Endothelial cell of umbilical vein (primary cell): ENCODE measurements at regions not wholly inside any gene's neighbourhood (a gene's known extent, or its start where the extent isn't known, plus 50 kb on each side); places are given as distances from the start of the nearest gene placed in this dataset.

Source experiments
- BruUV-seq: library from RNA; stranded (reverse); fragments of 400-500 nt; replicated peaks from 2 replicates; lab custom pipeline; 2021; lab: Mats Ljungman, UMichigan
- CTCF ChIA-PET: fragments of 300-600, 350-600 bp; sonication (Branson Sonifier 250); formaldehyde crosslinking; loops from one replicate; lab custom pipeline; 2021; ENCODE audit warnings: antibody characterized with exemption, inconsistent platforms; lab: Charles Lee
- POLR2A ChIA-PET: fragments of 300-600, 350-600 bp; sonication (Branson Sonifier 250); formaldehyde crosslinking; loops from one replicate; lab custom pipeline; 2021; ENCODE audit warnings: antibody characterized with exemption, inconsistent platforms; lab: Charles Lee
- DNase-seq: peaks from one replicate; pipeline ENCODE4 v3.0.0-alpha.2; 2011; ENCODE audit warnings: low read depth, low spot score
- FAIRE-seq: peaks from 2 replicates; lab custom pipeline; 2011; peaks lifted over from hg19 to GRCh38; lab: Jason Lieb, UNC
- H2AFZ ChIP-seq: 2 replicates; pipeline ENCODE4 v1.6.0; 2012; ENCODE audit warnings: low read depth, low read length, control low read depth, inconsistent platforms
- H3K27ac ChIP-seq: 2 replicates; pipeline ENCODE4 v1.5.1; 2011; ENCODE audit warnings: low read depth, mild to moderate bottlenecking, control low read depth, low read length, moderate library complexity; ENCODE audit not compliant: insufficient read depth
- H3K27me3 ChIP-seq, 2 experiments: 2 replicates each; pipeline versions ENCODE4 v1.6.0 to v1.6.1; 2011; ENCODE audit warnings: low read length in 2 of 2, mixed read lengths in 1 of 2; ENCODE audit not compliant: control insufficient read depth in 2 of 2, insufficient read depth in 2 of 2
- H3K36me3 ChIP-seq, 2 experiments: 2 replicates in 1 of 2; 3 replicates in 1 of 2; pipeline ENCODE4 v1.5.1; 2011; ENCODE audit warnings: low read length in 2 of 2, mild to moderate bottlenecking in 1 of 2, moderate library complexity in 1 of 2; ENCODE audit not compliant: control insufficient read depth in 2 of 2, insufficient read depth in 2 of 2; ENCODE audit errors: extremely low read depth in 1 of 2
- H3K4me1 ChIP-seq: 3 replicates; pipeline ENCODE4 v1.5.1; 2011; ENCODE audit warnings: mild to moderate bottlenecking, low read length; ENCODE audit not compliant: control insufficient read depth, insufficient read depth; ENCODE audit errors: extremely low read depth
- H3K4me2 ChIP-seq: 2 replicates; pipeline ENCODE4 v1.6.1; 2011; ENCODE audit warnings: low read length, control low read depth, mixed read lengths; ENCODE audit not compliant: insufficient read depth
- H3K4me3 ChIP-seq, 3 experiments: fragments of 200-600 bp in 1 of 3; sonication (generic), shearing (Covaris generic) in 1 of 3; replicated peaks in 1 of 3; 2 replicates each; pipeline ENCODE4 v1.5.1; 2011 to 2016; ENCODE audit warnings: control low read depth in 3 of 3, low read length in 3 of 3, mild to moderate bottlenecking in 2 of 3, inconsistent platforms in 1 of 3, low read depth in 1 of 3, moderate library complexity in 1 of 3; ENCODE audit not compliant: insufficient read depth in 1 of 3
- H3K79me2 ChIP-seq: 2 replicates; pipeline ENCODE4 v1.6.0; 2012; ENCODE audit warnings: low read length, inconsistent platforms; ENCODE audit not compliant: control insufficient read depth, insufficient read depth
- H3K9ac ChIP-seq: replicated peaks from 2 replicates; pipeline ENCODE3; 2011; ENCODE audit warnings: low read length, control low read depth; ENCODE audit not compliant: insufficient read depth; ENCODE audit errors: extremely low read depth
- H3K9me1 ChIP-seq: replicated peaks from 3 replicates; pipeline ENCODE4 v1.6.0; 2011; ENCODE audit warnings: mild to moderate bottlenecking, low read length; ENCODE audit not compliant: control insufficient read depth, insufficient read depth; ENCODE audit errors: extremely low read depth
- H3K9me3 ChIP-seq: replicated peaks from 2 replicates; pipeline ENCODE4 v1.5.1; 2012; ENCODE audit warnings: low read length, inconsistent platforms; ENCODE audit not compliant: control insufficient read depth, insufficient read depth
- H4K20me1 ChIP-seq: replicated peaks from 2 replicates; pipeline ENCODE3; 2011; ENCODE audit warnings: mild to moderate bottlenecking, low read length; ENCODE audit not compliant: control insufficient read depth, insufficient read depth; ENCODE audit errors: extremely low read depth
- EZH2 ChIP-seq: IDR thresholded peaks from 2 replicates; pipeline ENCODE4 v1.6.1; 2012; ENCODE audit warnings: borderline replicate concordance, low read depth, mild to moderate bottlenecking, moderate library complexity, low read length, inconsistent platforms; ENCODE audit not compliant: severe bottlenecking
- FOS ChIP-seq: IDR thresholded peaks from 2 replicates; pipeline ENCODE4 v1.6.1; 2011; ENCODE audit warnings: mild to moderate bottlenecking, low read length, moderate library complexity, borderline replicate concordance; ENCODE audit not compliant: insufficient read depth
- GATA2 ChIP-seq: IDR thresholded peaks from 2 replicates; pipeline ENCODE4 v1.7.0; 2011; ENCODE audit warnings: low read depth, mild to moderate bottlenecking, moderate library complexity, mixed read lengths, low read length; ENCODE audit not compliant: insufficient read length, insufficient read depth
- JUN ChIP-seq: IDR thresholded peaks from 2 replicates; pipeline ENCODE4 v1.6.1; 2011; ENCODE audit warnings: borderline replicate concordance, low read depth; ENCODE audit not compliant: insufficient read length, insufficient read depth
- MYC ChIP-seq: IDR thresholded peaks from one replicate; pipeline ENCODE4 v1.6.1; 2011; ENCODE audit warnings: mild to moderate bottlenecking, low read depth, low read length
- POLR2A ChIP-seq: IDR thresholded peaks from 2 replicates; pipeline ENCODE4 v1.6.1; 2012; ENCODE audit warnings: low read depth, mild to moderate bottlenecking, control low read depth, low read length
- POLR2AphosphoS5 ChIP-seq: IDR thresholded peaks from 2 replicates; pipeline ENCODE4 v1.6.1; 2012; ENCODE audit warnings: low read depth, mild to moderate bottlenecking, control low read depth, low read length, moderate library complexity; ENCODE audit not compliant: insufficient read depth
- dilution Hi-C: fragments of 300-500 bp; cut with MboI; formaldehyde crosslinking; loops from one replicate; pipeline ENCODE4 v1.15.0; 2019; ENCODE audit warnings: low sequenced_read_pairs; ENCODE audit not compliant: extremely low pct_ligation_motif_present
- intact Hi-C: fragments of 100-400 bp; cut with micrococcal nuclease; formaldehyde crosslinking; loops from one replicate; pipeline ENCODE4 v1.10.0; 2022
- TF ChIP-seq, protein P1 (sequence below), 2 donors: IDR thresholded peaks; 1 replicate in 1 of 2; 2 replicates in 1 of 2; pipeline ENCODE4 v1.5.1; 2011; ENCODE audit warnings: low read length in 2 of 2, mild to moderate bottlenecking in 2 of 2, moderate library complexity in 2 of 2, control low read depth in 1 of 2, inconsistent platforms in 1 of 2, low read depth in 1 of 2; ENCODE audit not compliant: insufficient read depth in 1 of 2; ENCODE audit errors: extremely low read depth in 1 of 2
- TF ChIP-seq, protein P2 (sequence below): IDR thresholded peaks from 2 replicates; pipeline ENCODE4 v1.6.1; 2011; ENCODE audit not compliant: insufficient read depth, insufficient read length

GRCh38 chr13:40072663-40073120 lies 417.2 kb downstream of the COG6 start:
- Histone ChIP-seq H3K79me2 (no peaks in the 10 kb centered on the region), H3K36me3 (no peaks in the 10 kb centered on the region), H3K9ac (no peak overlapping the region), H2AFZ (no peak overlapping the region), H3K4me1 (no peaks in the 10 kb centered on the region), H4K20me1 (no peaks in the 10 kb centered on the region), H3K27ac (no peak overlapping the region), H3K4me3 (no peak overlapping the region), H3K27me3 (no peaks in the 10 kb centered on the region), H3K4me2 (no peak overlapping the region), H3K9me1 (no peaks in the 10 kb centered on the region), H3K9me3 (no peaks in the 10 kb centered on the region)
- BruUV-seq: no TSS peak
- TF ChIP-seq MYC (no peak), EZH2 (no peak), GATA2 (no peak), POLR2AphosphoS5 (no peak), FOS (no peak), POLR2A (no peak), JUN (no peak)
- TF ChIP-seq, protein P1, sequence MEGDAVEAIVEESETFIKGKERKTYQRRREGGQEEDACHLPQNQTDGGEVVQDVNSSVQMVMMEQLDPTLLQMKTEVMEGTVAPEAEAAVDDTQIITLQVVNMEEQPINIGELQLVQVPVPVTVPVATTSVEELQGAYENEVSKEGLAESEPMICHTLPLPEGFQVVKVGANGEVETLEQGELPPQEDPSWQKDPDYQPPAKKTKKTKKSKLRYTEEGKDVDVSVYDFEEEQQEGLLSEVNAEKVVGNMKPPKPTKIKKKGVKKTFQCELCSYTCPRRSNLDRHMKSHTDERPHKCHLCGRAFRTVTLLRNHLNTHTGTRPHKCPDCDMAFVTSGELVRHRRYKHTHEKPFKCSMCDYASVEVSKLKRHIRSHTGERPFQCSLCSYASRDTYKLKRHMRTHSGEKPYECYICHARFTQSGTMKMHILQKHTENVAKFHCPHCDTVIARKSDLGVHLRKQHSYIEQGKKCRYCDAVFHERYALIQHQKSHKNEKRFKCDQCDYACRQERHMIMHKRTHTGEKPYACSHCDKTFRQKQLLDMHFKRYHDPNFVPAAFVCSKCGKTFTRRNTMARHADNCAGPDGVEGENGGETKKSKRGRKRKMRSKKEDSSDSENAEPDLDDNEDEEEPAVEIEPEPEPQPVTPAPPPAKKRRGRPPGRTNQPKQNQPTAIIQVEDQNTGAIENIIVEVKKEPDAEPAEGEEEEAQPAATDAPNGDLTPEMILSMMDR (IDR thresholded peaks at IDR 0.05; ENCODE audit: extremely low read depth in 1 of 2, insufficient read depth in 1 of 2, low read depth in 1 of 2, low read length in 2 of 2): no peak
- TF ChIP-seq, protein P2, sequence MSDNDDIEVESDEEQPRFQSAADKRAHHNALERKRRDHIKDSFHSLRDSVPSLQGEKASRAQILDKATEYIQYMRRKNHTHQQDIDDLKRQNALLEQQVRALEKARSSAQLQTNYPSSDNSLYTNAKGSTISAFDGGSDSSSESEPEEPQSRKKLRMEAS: no peak
- dilution Hi-C loops: no loop called here
- DNase-seq (no peak), FAIRE-seq (no peak)
- CTCF ChIA-PET: no interaction called here
- intact Hi-C loops: no loop called here
- POLR2A ChIA-PET: no interaction called here
